ENCODE measurements at regions not wholly inside any gene's neighbourhood (a gene's known extent, or its start where the extent isn't known, plus 50 kb on each side); places are given as distances from the start of the nearest gene placed in this dataset.
"Not testable (repeated sequence)": the region's sequence is repeated elsewhere in the genome, so short reads cannot be mapped to it uniquely, and the experiment has no call there.

GRCh38 chr4:103915224-103915869, 195.6 kb upstream of the TACR3 start:
- ATAC-seq (no peak), DNase-seq (no peak)
- intact Hi-C loops (cut with micrococcal nuclease), result no loop called here

DNA sequence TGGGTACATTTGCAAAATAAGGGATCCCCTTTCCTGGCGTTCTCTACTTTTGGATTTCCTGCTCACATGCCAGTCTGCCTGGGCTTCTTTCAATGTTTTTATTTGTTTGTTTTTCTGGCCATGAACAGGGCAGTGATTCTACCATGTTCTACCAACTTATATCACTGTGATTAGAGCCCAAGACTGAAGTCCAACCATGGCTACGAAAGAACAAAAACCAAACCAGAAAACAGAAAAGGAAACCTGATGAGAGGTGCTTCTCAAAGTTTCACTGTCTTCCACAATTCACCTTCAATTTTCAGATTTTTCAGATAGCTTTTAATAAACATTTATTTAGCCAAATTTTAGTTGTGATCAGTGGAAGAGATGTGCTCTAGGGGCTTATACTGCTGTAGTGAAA, 187.6 kb upstream of the TACR3 start:
- no peak for DNase-seq

DNA sequence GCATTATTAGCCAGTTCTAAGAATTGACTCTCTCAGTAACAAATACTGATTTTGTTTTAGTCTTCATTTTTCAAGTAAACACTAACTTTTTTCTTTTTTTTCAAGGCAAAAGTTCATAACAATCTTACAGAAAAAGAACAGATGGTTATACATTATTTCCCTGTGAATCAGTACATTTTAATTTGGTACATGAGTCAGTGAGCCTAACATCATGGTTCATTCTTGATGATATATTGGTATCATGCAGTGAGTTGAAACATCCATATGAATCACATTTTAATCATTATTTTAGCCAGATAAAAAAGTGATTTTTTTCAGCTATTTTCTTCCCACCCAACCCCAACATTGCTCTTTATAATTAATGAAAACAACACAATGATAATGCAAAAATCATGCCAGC, 184.3 kb upstream of the TACR3 start:
- intact Hi-C loops (cut with micrococcal nuclease), result no loop called here
- DNase-seq, result no peak
- ATAC-seq, result no peak

More for the DNA sequence above, 187.6 kb upstream of the TACR3 start:
- intact Hi-C loops (cut with micrococcal nuclease), result no loop called here
- ATAC-seq, result no peak

GRCh38 chr4:103902730-103903129, 182.9 kb upstream of the TACR3 start:
- DNase-seq (no peak), ATAC-seq (no peak)
- intact Hi-C loops (cut with micrococcal nuclease), result no loop called here

DNA sequence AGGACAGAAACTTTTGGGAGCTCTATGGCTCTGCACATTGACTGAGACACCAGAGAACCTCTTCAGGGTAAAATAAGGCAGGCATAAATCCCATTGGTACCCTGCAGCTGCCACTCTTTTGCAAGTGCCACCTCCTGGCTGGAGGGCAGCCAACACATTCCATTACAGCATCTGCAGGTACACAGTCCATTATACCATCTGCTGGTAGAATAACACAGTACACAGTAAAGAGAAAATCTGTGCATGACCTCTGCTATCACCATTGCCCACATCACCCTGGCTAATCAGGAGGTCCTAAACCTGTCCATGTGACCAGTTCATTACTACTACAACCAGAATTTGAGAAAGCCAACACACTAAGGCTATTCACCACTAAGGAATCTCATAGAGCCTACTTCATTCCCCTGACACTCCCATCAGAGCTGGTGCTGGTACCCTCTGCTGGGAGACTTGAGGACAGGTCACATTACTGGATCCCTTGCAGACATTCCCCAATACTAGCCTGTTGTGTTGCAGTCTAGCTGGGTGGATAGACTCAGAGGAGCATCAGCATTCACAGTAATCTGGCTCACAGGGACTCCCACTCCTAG, 176.2 kb upstream of the TACR3 start:
- ATAC-seq (no peak), DNase-seq (no peak)
- intact Hi-C loops (cut with micrococcal nuclease), result no loop called here

DNA sequence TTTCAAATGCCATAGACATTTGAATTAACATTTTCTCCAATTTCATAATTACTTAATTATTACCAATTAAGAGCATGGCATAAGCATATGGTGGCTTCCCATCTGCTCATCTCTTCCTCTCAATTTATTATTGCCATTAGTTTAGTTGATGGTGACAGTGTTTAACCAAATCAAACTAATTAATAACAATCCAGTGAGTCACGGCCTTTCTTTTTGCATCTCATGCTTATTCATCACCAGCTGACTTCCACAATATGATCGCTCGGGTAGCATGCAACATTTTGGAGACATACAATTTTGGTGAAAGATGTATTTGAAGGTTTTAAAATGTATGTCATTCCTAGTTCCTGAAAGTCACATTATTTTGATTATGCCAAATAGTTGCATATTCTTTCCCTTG, 172.8 kb upstream of the TACR3 start:
- no peak for DNase-seq
- ATAC-seq, result no peak
- intact Hi-C loops (cut with micrococcal nuclease), result no loop called here

DNA sequence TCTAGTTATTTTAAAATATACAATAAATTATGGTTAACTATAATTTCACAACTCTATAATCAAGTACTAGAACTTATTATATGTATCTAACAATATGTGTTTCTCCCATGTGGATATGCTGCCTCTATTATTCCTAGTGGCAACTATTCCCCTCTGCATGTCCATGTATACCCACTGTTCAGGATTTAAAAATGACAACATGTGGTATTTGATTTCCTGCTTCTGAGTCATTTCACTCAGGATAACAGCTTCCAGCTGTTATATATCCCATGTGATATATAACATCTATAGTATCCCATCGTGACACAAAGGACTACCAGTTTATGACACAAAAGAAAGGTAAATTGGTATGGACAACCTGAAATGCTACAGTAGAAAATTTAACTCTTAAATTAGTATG, 167.4 kb upstream of the TACR3 start:
- intact Hi-C loops (cut with micrococcal nuclease), result no loop called here
- ATAC-seq (no peak), DNase-seq (no peak)

DNA sequence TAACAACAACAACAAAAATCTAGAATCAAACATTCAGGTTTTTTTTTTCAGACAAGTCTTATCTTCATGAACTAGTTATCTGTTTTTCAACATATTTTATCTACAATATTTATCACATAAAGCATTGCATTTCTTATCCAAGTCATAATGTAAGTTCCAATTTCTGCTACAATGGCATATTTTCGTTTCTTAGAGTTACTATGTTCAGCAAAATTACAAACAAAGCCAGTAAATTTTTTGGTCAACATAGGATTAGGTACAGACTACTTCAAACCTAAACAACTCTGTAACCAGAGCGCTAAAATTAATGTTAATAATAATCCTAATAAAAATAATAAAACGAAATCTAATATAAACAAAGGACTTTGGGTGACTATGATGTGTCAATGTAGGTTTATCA, 165.4 kb upstream of the TACR3 start:
- intact Hi-C loops (cut with micrococcal nuclease), result no loop called here
- ATAC-seq (no peak), DNase-seq (no peak)

DNA sequence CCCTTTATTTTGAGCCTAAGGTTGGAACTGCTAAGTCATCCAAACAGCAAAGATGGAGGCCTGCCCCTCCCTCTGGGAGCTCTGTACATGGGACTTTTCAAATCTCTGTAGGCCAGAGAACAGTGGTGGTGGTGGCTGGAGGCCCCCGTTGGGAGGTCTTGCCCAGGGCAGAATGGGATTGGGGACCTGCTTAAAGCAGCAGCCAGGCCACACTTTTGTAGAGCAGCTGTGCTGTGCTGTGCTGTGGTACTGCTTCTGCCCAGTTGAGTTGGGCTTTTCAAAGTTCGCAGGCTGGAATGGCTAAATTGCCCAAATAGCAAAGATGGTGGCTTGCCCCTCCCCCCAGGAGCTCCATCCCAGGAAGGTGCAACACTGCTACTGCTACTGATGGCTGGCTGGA, 147.5 kb upstream of the TACR3 start:
- ATAC-seq (no peak), DNase-seq (no peak)
- intact Hi-C loops (cut with micrococcal nuclease), result no loop called here

DNA sequence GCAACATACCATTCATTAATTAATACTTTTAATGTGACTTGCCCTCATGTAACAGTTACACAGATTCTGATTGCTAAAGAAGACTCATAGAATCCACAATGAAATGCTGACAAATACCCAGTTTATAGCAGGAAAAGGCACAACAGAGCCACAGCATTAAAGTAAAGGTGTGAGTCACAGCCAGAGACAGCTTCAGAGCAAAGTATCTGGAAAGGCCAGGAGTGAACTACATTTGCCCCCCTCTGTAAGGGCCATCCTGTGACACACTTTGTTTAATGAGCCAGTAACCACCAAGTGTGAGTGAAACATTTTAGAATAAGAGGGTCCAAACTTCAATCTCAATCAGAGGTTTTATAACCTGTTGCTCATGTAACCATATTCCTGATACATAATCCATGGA, 133.8 kb upstream of the TACR3 start:
- intact Hi-C loops (cut with micrococcal nuclease), result no loop called here
- ATAC-seq (no peak), DNase-seq (no peak)

DNA sequence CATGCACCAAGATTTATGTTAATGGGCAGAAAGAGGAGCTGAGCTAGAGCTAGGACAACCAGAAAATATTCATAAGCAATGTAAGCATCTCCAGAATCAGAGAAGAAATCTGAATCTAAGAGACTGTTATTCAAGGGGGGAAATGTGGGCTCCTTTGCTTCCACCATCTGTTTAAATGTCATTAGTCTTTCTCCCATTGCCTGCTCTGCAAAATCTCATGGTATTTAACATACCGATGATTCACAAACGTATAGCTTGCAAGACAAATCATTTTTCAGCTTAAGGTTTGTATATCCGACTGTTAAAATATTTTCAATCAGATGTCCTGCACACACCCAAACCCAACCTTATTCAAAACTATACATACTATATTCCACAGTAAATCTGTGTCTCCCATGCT, 133.4 kb upstream of the TACR3 start:
- ATAC-seq, result no peak
- intact Hi-C loops (cut with micrococcal nuclease), result no loop called here
- no peak for DNase-seq

- intact Hi-C loops (cut with micrococcal nuclease), result no loop called here
- no peak for DNase-seq
- ATAC-seq, result no peak
These were observed 125.3 kb upstream of the TACR3 start for GRCh38 chr4:103845075-103845474.

GRCh38 chr4:103842637-103843239, 123.0 kb upstream of the TACR3 start:
- ATAC-seq (no peak), DNase-seq (no peak)
- intact Hi-C loops (cut with micrococcal nuclease), result no loop called here

DNA sequence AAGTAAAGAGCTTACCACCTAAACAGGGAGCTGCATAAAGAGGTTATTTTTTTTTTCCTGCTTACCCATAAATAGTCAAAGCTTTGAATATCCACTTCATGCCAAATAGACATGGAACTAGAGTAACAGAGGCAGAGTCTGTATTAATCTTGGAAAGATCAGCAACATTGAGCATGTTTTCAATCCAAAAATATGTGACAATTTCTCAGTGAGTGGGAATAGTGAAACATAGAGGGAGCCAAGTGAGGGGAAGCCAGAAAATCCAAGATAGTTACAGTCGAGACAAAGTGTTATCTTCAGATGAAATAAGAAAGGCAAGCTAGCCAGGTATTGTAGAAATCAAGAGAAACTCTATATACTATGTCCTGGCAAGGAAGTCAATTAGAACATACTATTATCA, 122.3 kb upstream of the TACR3 start:
- intact Hi-C loops (cut with micrococcal nuclease), result no loop called here
- ATAC-seq (no peak), DNase-seq (no peak)

DNA sequence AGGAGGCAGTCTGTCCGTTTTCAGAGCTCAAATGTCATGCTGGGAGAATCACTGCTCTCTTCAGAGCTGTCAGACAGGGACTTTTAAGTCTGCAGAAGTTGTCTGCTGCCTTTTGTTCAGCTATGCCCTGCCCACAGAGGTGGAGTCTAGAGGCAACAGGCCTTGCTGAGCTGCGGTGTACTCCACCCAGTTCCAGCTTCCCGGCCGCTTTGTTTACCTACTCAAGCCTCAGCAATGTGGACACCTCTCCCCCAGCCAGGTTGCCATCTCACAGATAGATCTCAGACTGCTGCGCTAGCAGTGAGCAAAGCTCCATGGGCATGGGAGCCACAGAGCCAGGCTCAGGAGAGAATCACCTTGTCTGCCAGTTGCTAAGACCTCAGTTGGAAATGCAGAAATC, 90.5 kb upstream of the TACR3 start:
- ATAC-seq; intact Hi-C loops (cut with micrococcal nuclease); DNase-seq: not testable (repeated sequence)

- intact Hi-C loops (cut with micrococcal nuclease), result no loop called here
- DNase-seq, result no peak
- no peak for ATAC-seq
These were observed 83.0 kb upstream of the TACR3 start for GRCh38 chr4:103802766-103803165.

- ATAC-seq (no peak), DNase-seq (no peak)
- intact Hi-C loops (cut with micrococcal nuclease), result no loop called here
These were observed 67.3 kb upstream of the TACR3 start for GRCh38 chr4:103787057-103787456.

DNA sequence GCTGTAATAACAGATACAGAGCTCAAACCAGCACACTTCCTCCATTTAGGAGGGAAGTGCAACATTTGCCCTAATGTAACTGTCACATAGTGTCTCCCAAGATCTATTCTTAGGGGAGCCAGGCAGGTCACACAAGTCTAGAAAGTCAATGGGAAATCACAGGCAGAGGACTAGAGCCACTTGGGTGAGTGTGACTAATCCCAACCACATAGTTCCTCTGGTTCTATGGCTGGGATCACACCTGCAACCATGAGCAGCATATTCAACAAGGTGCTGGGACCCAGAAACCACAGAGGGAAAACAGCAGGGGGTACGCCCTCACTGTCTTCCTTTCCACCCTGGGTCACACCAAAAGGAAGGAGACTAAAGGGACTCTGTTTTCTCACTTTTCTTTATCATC, 66.8 kb upstream of the TACR3 start:
- DNase-seq (no peak), ATAC-seq (no peak)
- intact Hi-C loops (cut with micrococcal nuclease), result no loop called here

- intact Hi-C loops (cut with micrococcal nuclease), result no loop called here
- no peak for ATAC-seq
- DNase-seq, result no peak
These were observed 66.2 kb upstream of the TACR3 start for GRCh38 chr4:103786014-103786413.

- DNase-seq (no peak), ATAC-seq (no peak)
- intact Hi-C loops (cut with micrococcal nuclease), result no loop called here
These were observed 58.4 kb upstream of the TACR3 start for GRCh38 chr4:103778221-103778620.

DNA sequence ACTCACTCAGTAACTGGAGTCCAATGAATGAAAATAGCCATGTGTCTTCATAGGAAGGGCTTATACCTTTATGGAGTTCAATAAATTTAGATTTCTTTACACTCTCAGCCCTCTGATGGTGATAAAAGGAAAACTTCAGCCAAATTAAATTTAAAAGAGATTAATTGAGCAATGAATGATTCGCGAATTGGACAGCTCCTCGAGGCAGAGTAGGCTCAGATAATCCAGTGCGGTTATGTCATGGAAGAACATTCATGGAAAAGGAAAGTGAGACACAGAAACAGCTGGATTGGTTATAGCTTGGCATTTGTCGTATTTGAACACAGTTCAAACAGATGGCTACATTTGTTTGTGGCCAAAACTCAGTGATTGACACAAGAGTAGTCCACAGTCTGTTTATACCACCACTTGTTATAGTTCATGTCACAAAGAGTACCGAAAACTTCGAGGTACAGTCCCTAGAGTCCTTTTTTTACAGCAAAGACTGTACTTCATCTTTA, 54.6 kb upstream of the TACR3 start:
- no peak for ATAC-seq
- intact Hi-C loops (cut with micrococcal nuclease), result no loop called here
- DNase-seq, result no peak
